ENCODE measurements at regions not wholly inside any gene's neighbourhood (a gene's known extent, or its start where the extent isn't known, plus 50 kb on each side); places are given as distances from the start of the nearest gene placed in this dataset.

GRCh38 chrX:20320461-20321159 is 53.9 kb upstream of the RPS6KA3 start:
- DNase-seq (ENCODE audit: low read depth) = no peak

GRCh38 chrX:20319054-20319453 is 52.3 kb upstream of the RPS6KA3 start:
- DNase-seq (ENCODE audit: low read depth) = no peak

GRCh38 chrX:20317873-20318272 is 51.2 kb upstream of the RPS6KA3 start:
- DNase-seq (ENCODE audit: low read depth) = no peak

Measured in GM04504 (cell line).